SK-N-MC (cell line): ENCODE measurements at regions not wholly inside any gene's neighbourhood (a gene's known extent, or its start where the extent isn't known, plus 50 kb on each side); places are given as distances from the start of the nearest gene placed in this dataset.

Experiments used
- DNase-seq: peaks from one replicate; pipeline ENCODE4 v3.0.0-alpha.2; 2011; ENCODE audit warnings: low read depth, low spot score
- H3K27ac ChIP-seq: fragments of 200-600 bp; sonication (generic); 2 replicates; pipeline ENCODE4 v1.5.1; 2016; ENCODE audit warnings: mixed run types
- H3K36me3 ChIP-seq: fragments of 200-600 bp; sonication (generic); 2 replicates; pipeline ENCODE4 v1.6.1; 2017; ENCODE audit warnings: antibody characterized with exemption, low read length, mixed read lengths; ENCODE audit not compliant: insufficient read depth
- H3K4me3 ChIP-seq: fragments of 200-600 bp; sonication (generic); 2 replicates; pipeline ENCODE4 v1.5.1; 2016
- H3K9ac ChIP-seq: fragments of 200-600 bp; sonication (generic); 2 replicates; pipeline ENCODE4 v1.8.0; 2017; ENCODE audit warnings: mixed run types, mixed read lengths; ENCODE audit not compliant: insufficient read length
- H3K9me3 ChIP-seq: fragments of 200-600 bp; sonication (generic); 2 replicates; pipeline ENCODE4 v1.6.1; 2017; ENCODE audit warnings: low read depth, mild to moderate bottlenecking, antibody characterized with exemption, low read length, moderate library complexity, mixed read lengths
- EZH2 ChIP-seq: fragments of 200-600 bp; sonication (generic); IDR thresholded peaks from one replicate; pipeline ENCODE4 v1.6.1; 2017; ENCODE audit warnings: antibody characterized with exemption
- FOXP2 ChIP-seq: optimal IDR thresholded peaks from 2 replicates; pipeline ENCODE3; 2011; ENCODE audit warnings: mild to moderate bottlenecking, moderate library complexity; ENCODE audit not compliant: insufficient read depth; ENCODE audit errors: extremely low read length, control extremely low read depth
- POLR2AphosphoS5 ChIP-seq: IDR thresholded peaks from 2 replicates; pipeline ENCODE4 v1.6.1; 2012; ENCODE audit warnings: mild to moderate bottlenecking, low read depth, low read length, borderline replicate concordance

- no peak for DNase-seq
- no peak overlapping the region for H3K4me3 ChIP-seq
- no peak overlapping the region for H3K27ac ChIP-seq
- no peak for TF ChIP-seq EZH2
- no peak for TF ChIP-seq POLR2AphosphoS5
- no peak for TF ChIP-seq FOXP2
- H3K9ac ChIP-seq, result no peak overlapping the region
- no peaks in the 10 kb centered on the region for H3K36me3 ChIP-seq
- H3K9me3 ChIP-seq, result no peaks in the 10 kb centered on the region
Measured at GRCh38 chr7:17176371-17177032, 122.0 kb upstream of the AHR start.

GRCh38 chr7:17178545-17178944, 119.9 kb upstream of the AHR start:
- H3K9me3 ChIP-seq, result no peaks in the 10 kb centered on the region
- H3K36me3 ChIP-seq, result no peaks in the 10 kb centered on the region
- no peak overlapping the region for H3K4me3 ChIP-seq
- TF ChIP-seq FOXP2 (no peak), POLR2AphosphoS5 (no peak), EZH2 (no peak)
- H3K27ac ChIP-seq, result no peak overlapping the region
- H3K9ac ChIP-seq, result no peak overlapping the region
- no peak for DNase-seq

DNA sequence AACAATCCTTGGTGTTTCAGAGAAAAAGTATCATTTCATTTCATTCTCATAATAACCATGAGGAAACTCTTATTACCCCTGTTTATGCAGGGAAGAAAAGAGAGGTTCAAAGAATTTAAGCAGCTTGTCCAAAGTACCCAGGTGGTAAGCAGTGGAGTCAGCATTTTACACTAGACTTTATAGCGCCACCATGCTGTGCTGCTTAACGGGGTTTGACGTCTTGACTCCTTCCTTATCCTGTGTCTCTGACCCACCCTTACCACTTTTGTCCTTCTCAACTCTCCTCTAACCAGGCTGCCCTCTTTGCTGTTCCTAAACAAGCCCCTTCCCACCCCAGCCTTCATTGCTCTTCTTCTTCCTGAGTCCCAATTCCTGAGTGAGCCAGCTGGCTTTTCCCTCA, 117.0 kb upstream of the AHR start:
- Histone ChIP-seq H3K9me3 (no peaks in the 10 kb centered on the region; the same call in 1 of the 2 replicates), H3K36me3 (no peaks in the 10 kb centered on the region), H3K4me3 (no peak overlapping the region), H3K27ac (no peak overlapping the region), H3K9ac (no peak overlapping the region)
- no peak for DNase-seq
- TF ChIP-seq POLR2AphosphoS5 (no peak), EZH2 (no peak), FOXP2 (no peak)

GRCh38 chr7:17183630-17184328, 114.7 kb upstream of the AHR start:
- no peak for DNase-seq
- H3K9me3 ChIP-seq, result no peaks in the 10 kb centered on the region; the same call in 1 of the 2 replicates
- H3K36me3 ChIP-seq, result no peaks in the 10 kb centered on the region
- no peak for TF ChIP-seq EZH2
- no peak for TF ChIP-seq POLR2AphosphoS5
- no peak for TF ChIP-seq FOXP2
- no peak overlapping the region for H3K27ac ChIP-seq
- no peak overlapping the region for H3K9ac ChIP-seq
- no peak overlapping the region for H3K4me3 ChIP-seq

DNA sequence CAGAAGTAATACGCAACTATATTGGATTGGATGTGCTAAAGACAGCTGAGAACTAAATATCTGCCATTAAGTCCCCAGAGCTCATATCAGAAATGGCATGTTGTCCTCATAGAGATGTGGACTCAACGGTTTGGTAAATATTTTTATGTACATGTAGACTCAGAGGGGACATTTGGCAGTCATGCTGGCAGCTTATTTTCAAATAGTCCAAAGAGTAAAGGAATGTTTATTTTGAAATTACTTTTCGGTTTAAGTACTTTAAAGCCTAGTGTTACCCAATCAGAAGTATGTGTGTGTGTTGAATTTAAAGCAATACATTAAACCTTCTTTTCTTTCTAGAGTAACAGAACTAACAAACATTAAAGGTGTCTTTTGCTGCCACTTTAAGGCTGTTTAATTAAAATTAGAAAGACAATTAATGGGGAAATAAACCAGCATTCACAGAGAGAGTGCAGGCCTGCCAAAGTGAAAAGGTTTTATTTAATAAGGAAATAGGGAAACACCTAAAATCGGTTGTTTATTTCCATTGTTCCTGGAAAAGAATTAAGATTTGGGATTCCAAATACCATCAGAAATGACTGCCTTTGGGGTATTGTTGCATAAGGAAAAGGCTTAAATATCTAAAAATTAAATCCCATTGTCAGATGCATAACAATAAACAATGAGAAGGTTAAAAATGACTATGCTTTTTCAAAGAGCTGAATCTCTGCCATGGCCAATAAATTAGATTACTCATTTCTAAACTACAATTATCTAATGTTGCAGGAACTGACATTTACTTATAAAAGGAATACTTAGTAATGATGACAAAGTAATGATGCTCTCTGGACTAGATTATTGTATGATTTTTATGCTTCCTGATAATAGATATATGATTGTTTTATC, 113.4 kb upstream of the AHR start:
- Histone ChIP-seq H3K9ac (no peak overlapping the region), H3K36me3 (no peaks in the 10 kb centered on the region), H3K4me3 (no peak overlapping the region), H3K27ac (no peak overlapping the region), H3K9me3 (no peaks in the 10 kb centered on the region; the same call in 1 of the 2 replicates)
- DNase-seq, result no peak
- TF ChIP-seq POLR2AphosphoS5, result no peak
- TF ChIP-seq EZH2, result no peak
- TF ChIP-seq FOXP2, result no peak

- H3K9me3 ChIP-seq, result no peaks in the 10 kb centered on the region; the same call in 1 of the 2 replicates
- no peak overlapping the region for H3K27ac ChIP-seq
- no peak for TF ChIP-seq FOXP2
- no peak for TF ChIP-seq EZH2
- TF ChIP-seq POLR2AphosphoS5, result no peak
- no peaks in the 10 kb centered on the region for H3K36me3 ChIP-seq
- no peak for DNase-seq
- H3K4me3 ChIP-seq, result no peak overlapping the region
- no peak overlapping the region for H3K9ac ChIP-seq
Measured at GRCh38 chr7:17185690-17186070, 112.8 kb upstream of the AHR start.

DNA sequence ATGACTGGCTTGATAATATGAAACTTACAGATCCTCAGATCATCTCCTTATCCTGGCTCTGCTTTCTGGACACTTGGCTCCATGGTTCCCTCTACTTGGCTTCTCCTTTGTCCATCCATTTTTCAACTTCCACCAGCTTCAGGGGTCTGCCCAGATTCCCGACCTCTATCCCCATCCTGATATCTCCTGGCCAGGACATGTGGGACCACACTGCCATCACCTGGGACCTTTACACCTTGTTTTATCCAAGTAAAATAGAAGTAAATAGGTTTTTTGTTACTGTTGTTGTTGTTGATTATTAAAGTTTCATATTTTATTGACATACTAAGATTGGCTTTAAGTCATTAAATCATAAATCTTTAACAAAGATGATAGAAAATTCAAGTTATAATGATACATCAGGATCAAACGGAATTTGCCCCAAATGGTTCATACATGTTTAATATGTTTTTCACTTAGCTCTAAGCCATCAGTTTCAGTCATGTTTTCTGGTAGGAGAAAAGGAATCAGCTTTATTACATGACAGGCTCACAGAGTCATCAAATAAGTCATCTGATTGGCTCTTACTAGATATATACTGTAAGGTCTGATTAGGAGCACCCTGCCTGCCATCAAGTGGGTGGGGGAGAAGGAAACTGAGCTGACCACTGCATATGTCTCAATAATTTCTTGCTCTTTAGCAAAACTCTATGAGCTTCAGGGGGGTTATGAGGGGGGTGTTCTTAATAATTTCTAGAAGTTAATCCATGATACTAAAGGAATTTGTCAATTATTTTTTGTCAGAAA, 111.5 kb upstream of the AHR start:
- Histone ChIP-seq H3K36me3 (no peaks in the 10 kb centered on the region), H3K9me3 (no peaks in the 10 kb centered on the region; the same call in 1 of the 2 replicates), H3K4me3 (no peak overlapping the region), H3K27ac (no peak overlapping the region), H3K9ac (no peak overlapping the region)
- no peak for DNase-seq
- TF ChIP-seq EZH2, result no peak
- no peak for TF ChIP-seq POLR2AphosphoS5
- no peak for TF ChIP-seq FOXP2
